A673 (cell line): ENCODE measurements at regions not wholly inside any gene's neighbourhood (a gene's known extent, or its start where the extent isn't known, plus 50 kb on each side); places are given as distances from the start of the nearest gene placed in this dataset.

Source experiments
- BruUV-seq: library from RNA; stranded (reverse); fragments of 400-500 nt; replicated peaks from 2 replicates; lab custom pipeline; 2021; lab: Mats Ljungman, UMichigan
- CTCF ChIA-PET: fragments of 300-600 bp; sonication (Branson Sonifier 250); formaldehyde crosslinking; loops from one replicate; lab custom pipeline; 2022; ENCODE audit warnings: antibody characterized with exemption; lab: Charles Lee
- POLR2A ChIA-PET: fragments of 300-600 bp; sonication (Branson Sonifier 250); formaldehyde crosslinking; loops from one replicate; lab custom pipeline; 2022; ENCODE audit warnings: antibody characterized with exemption; ENCODE audit not compliant: low non-redundant PET; lab: Charles Lee
- DNase-seq: peaks from one replicate; pipeline ENCODE4 v3.0.0-alpha.2; 2015; ENCODE audit warnings: low spot score
- H3K27ac ChIP-seq: fragments of 200-600 bp; sonication (generic); 2 replicates; pipeline ENCODE4 v1.5.1; 2016; ENCODE audit warnings: mixed run types, low read depth, mild to moderate bottlenecking, mixed read lengths, antibody characterized with exemption, low read length; ENCODE audit not compliant: poor library complexity, severe bottlenecking
- H3K27me3 ChIP-seq: fragments of 200-600 bp; sonication (generic); replicated peaks from 2 replicates; pipeline ENCODE4 v1.6.1; 2017; ENCODE audit warnings: mixed run types, low read depth, mild to moderate bottlenecking, mixed read lengths, antibody characterized with exemption, low read length; ENCODE audit not compliant: insufficient read depth, poor library complexity
- H3K36me3 ChIP-seq: fragments of 200-600 bp; sonication (generic); 2 replicates; pipeline ENCODE4 v1.6.1; 2016; ENCODE audit warnings: mixed run types, mild to moderate bottlenecking, mixed read lengths, antibody characterized with exemption, low read length; ENCODE audit not compliant: insufficient read depth, poor library complexity, severe bottlenecking
- H3K4me1 ChIP-seq: fragments of 200-600 bp; sonication (generic); 2 replicates; pipeline ENCODE4 v1.6.1; 2017; ENCODE audit warnings: mixed run types, mild to moderate bottlenecking, mixed read lengths, antibody characterized with exemption, low read length; ENCODE audit not compliant: insufficient read depth, poor library complexity, severe bottlenecking
- H3K4me3 ChIP-seq: fragments of 200-600 bp; sonication (generic); 2 replicates; pipeline ENCODE4 v1.5.1; 2016; ENCODE audit warnings: low read depth, mixed run types, mild to moderate bottlenecking, mixed read lengths, low read length; ENCODE audit not compliant: poor library complexity, severe bottlenecking
- H3K9me3 ChIP-seq: fragments of 200-600 bp; sonication (generic); 2 replicates; pipeline ENCODE4 v1.6.1; 2016; ENCODE audit warnings: mixed run types, low read depth, mild to moderate bottlenecking, mixed read lengths, antibody characterized with exemption, low read length; ENCODE audit not compliant: poor library complexity, severe bottlenecking
- CTCF ChIP-seq: fragments of 300-800, 200-600 bp; sonication (generic); conservative IDR thresholded peaks from 2 replicates; pipeline ENCODE4 v1.5.1; 2017; ENCODE audit warnings: low read depth, mild to moderate bottlenecking, antibody characterized with exemption, low read length, moderate library complexity, mixed read lengths
- EZH2 ChIP-seq: fragments of 200-600 bp; sonication (generic); IDR thresholded peaks from 2 replicates; pipeline ENCODE4 v1.6.1; 2017; ENCODE audit warnings: borderline replicate concordance, low read depth, mild to moderate bottlenecking, mixed read lengths, antibody characterized with exemption, low read length; ENCODE audit not compliant: poor library complexity, severe bottlenecking
- intact Hi-C: fragments of 100-400 bp; cut with micrococcal nuclease; formaldehyde crosslinking; loops from one replicate; pipeline ENCODE4 v1.10.0; 2022; ENCODE audit not compliant: unreplicated experiment

- BruUV-seq = no TSS peak
- no peak for DNase-seq
- Histone ChIP-seq H3K4me1 (peaks cover 6% of the 10 kb centered on the region), H3K9me3 (no peaks in the 10 kb centered on the region), H3K4me3 (no peak overlapping the region), H3K27me3 (no peaks in the 10 kb centered on the region), H3K27ac (no peak overlapping the region), H3K36me3 (no peaks in the 10 kb centered on the region)
- intact Hi-C loops = no loop called here
- ChIA-PET POLR2A (no interaction called here), CTCF (no interaction called here)
- no peak for TF ChIP-seq EZH2
- TF ChIP-seq CTCF = no peak
Observed at GRCh38 chr16:56097306-56097705, 94.0 kb upstream of the GNAO1 start.

- DNase-seq = no peak
- H3K4me3 ChIP-seq = no peak overlapping the region
- H3K27ac ChIP-seq = no peak overlapping the region
- no peaks in the 10 kb centered on the region for H3K36me3 ChIP-seq
- TF ChIP-seq CTCF (no peak), EZH2 (no peak)
- no peaks in the 10 kb centered on the region for H3K27me3 ChIP-seq
- intact Hi-C loops = no loop called here
- POLR2A ChIA-PET = no interaction called here
- no peaks in the 10 kb centered on the region for H3K9me3 ChIP-seq
- no peaks in the 10 kb centered on the region for H3K4me1 ChIP-seq
- no TSS peak for BruUV-seq
- CTCF ChIA-PET = no interaction called here
Observed at GRCh38 chr16:56094231-56094630, 97.1 kb upstream of the GNAO1 start.

- intact Hi-C loops = no loop called here
- Histone ChIP-seq H3K4me1 (no peaks in the 10 kb centered on the region), H3K36me3 (no peaks in the 10 kb centered on the region), H3K27me3 (no peaks in the 10 kb centered on the region), H3K4me3 (no peak overlapping the region), H3K9me3 (no peaks in the 10 kb centered on the region), H3K27ac (no peak overlapping the region)
- DNase-seq = no peak
- ChIA-PET POLR2A (no interaction called here), CTCF (no interaction called here)
- TF ChIP-seq EZH2 = no peak
- no peak for TF ChIP-seq CTCF
- BruUV-seq = no TSS peak
Observed at GRCh38 chr16:56093055-56093454, 98.2 kb upstream of the GNAO1 start.
